C4-2B (cell line): ENCODE measurements at regions not wholly inside any gene's neighbourhood (a gene's known extent, or its start where the extent isn't known, plus 50 kb on each side); places are given as distances from the start of the nearest gene placed in this dataset.

Source experiments
- CTCF ChIP-seq: fragments of 450-650 bp; conservative IDR thresholded peaks from 2 replicates; pipeline ENCODE4 v1.5.1; 2017; ENCODE audit warnings: mild to moderate bottlenecking
- ZFX ChIP-seq: fragments of 450-650 bp; IDR thresholded peaks from 2 replicates; pipeline ENCODE4 v1.6.1; 2017

GRCh38 chr10:8581521-8582225 is 527.2 kb downstream of the GATA3 start:
- TF ChIP-seq CTCF = no peak
- no peak for TF ChIP-seq ZFX
